ENCODE measurements at regions not wholly inside any gene's neighbourhood (a gene's known extent, or its start where the extent isn't known, plus 50 kb on each side); places are given as distances from the start of the nearest gene placed in this dataset.

GRCh38 chr12:73424484-73424883, 1113.2 kb upstream of the ATXN7L3B start (continued):
- no peak for TF ChIP-seq RNF2 (IDR thresholded peaks at IDR 0.05; ENCODE audit: borderline replicate concordance, low read depth, low read length, missing control alignments, poor library complexity, severe bottlenecking)

Data from H1 (cell line).